CD14-positive monocyte (primary cell): ENCODE measurements at regions not wholly inside any gene's neighbourhood (a gene's known extent, or its start where the extent isn't known, plus 50 kb on each side); places are given as distances from the start of the nearest gene placed in this dataset. TPM values are rescaled to one million over a fixed set of nuclear protein-coding genes. Genes with fewer than 3 reads are reported as not detected.

Experiments
- DNase-seq, 3 donors: peaks; one replicate each; pipeline ENCODE4 v3.0.0-alpha.2; 2011 to 2022
- H2AFZ ChIP-seq: 2 replicates; pipeline ENCODE4 v1.6.0; 2012; ENCODE audit warnings: mild to moderate bottlenecking, low read depth, low read length, inconsistent platforms; ENCODE audit not compliant: insufficient read depth, poor library complexity, severe bottlenecking
- H3K27ac ChIP-seq, 2 donors: 1 replicate in 1 of 2; 2 replicates in 1 of 2; pipeline ENCODE4 v1.5.1; 2012 to 2013; ENCODE audit warnings: low read length in 2 of 2, control low read depth in 1 of 2, inconsistent platforms in 1 of 2, low read depth in 1 of 2, mild to moderate bottlenecking in 1 of 2
- H3K27me3 ChIP-seq, 2 donors: one replicate each; pipeline versions ENCODE4 v1.6.0 to v1.6.1; 2011 to 2013; ENCODE audit warnings: low read length in 2 of 2; ENCODE audit not compliant: control insufficient read depth in 2 of 2, insufficient read depth in 2 of 2
- H3K36me3 ChIP-seq, 2 donors: replicated peaks in 1 of 2; 1 replicate in 1 of 2; 2 replicates in 1 of 2; pipeline versions ENCODE4 v1.5.1 to v1.6.1; 2012 to 2013; ENCODE audit warnings: low read length in 2 of 2, control low read depth in 1 of 2, inconsistent platforms in 1 of 2, mild to moderate bottlenecking in 1 of 2; ENCODE audit not compliant: insufficient read depth in 2 of 2, control insufficient read depth in 1 of 2
- H3K4me1 ChIP-seq, 2 donors: 1 replicate in 1 of 2; 2 replicates in 1 of 2; pipeline versions ENCODE4 v1.5.1 to v1.6.1; 2012 to 2013; ENCODE audit warnings: low read length in 2 of 2, control low read depth in 1 of 2, inconsistent platforms in 1 of 2, mild to moderate bottlenecking in 1 of 2, moderate library complexity in 1 of 2; ENCODE audit not compliant: insufficient read depth in 2 of 2, control insufficient read depth in 1 of 2
- H3K4me2 ChIP-seq: replicated peaks from 2 replicates; pipeline ENCODE3; 2012; ENCODE audit warnings: low read length, moderate library complexity, mild to moderate bottlenecking; ENCODE audit not compliant: poor library complexity, severe bottlenecking; ENCODE audit errors: extremely low read depth
- H3K4me3 ChIP-seq, 3 experiments: fragments of 200-600 bp in 1 of 3; sonication (generic) in 1 of 3; replicated peaks in 1 of 3; 1 replicate in 2 of 3; 2 replicates in 1 of 3; pipeline ENCODE4 v1.5.1; 2011 to 2013; ENCODE audit warnings: low read length in 3 of 3, mild to moderate bottlenecking in 3 of 3, control low read depth in 2 of 3, low read depth in 2 of 3, inconsistent platforms in 1 of 3, moderate library complexity in 1 of 3
- H3K79me2 ChIP-seq: 2 replicates; pipeline ENCODE4 v1.6.0; 2012; ENCODE audit warnings: mild to moderate bottlenecking, control low read depth, inconsistent platforms, low read length, moderate library complexity; ENCODE audit not compliant: insufficient read depth
- H3K9ac ChIP-seq: 2 replicates; pipeline ENCODE4 v1.6.0; 2017; ENCODE audit warnings: low read length, mild to moderate bottlenecking; ENCODE audit not compliant: insufficient read depth, poor library complexity, severe bottlenecking
- H3K9me3 ChIP-seq, 2 donors: replicated peaks in 1 of 2; 1 replicate in 1 of 2; 2 replicates in 1 of 2; pipeline versions ENCODE4 v1.5.1 to v1.6.1; 2012 to 2013; ENCODE audit warnings: low read length in 2 of 2, control low read depth in 1 of 2; ENCODE audit not compliant: control insufficient read depth in 1 of 2, insufficient read depth in 1 of 2
- H4K20me1 ChIP-seq: 2 replicates; pipeline ENCODE4 v1.6.0; 2012; ENCODE audit warnings: mild to moderate bottlenecking, low read length, control low read depth, moderate library complexity; ENCODE audit not compliant: insufficient read depth
- H3K27ac Mint-ChIP-seq, 7 donors: one replicate each; pipeline ENCODE4 v1.8.0; 2020; ENCODE audit warnings: mild to moderate bottlenecking in 7 of 7, mixed read lengths in 7 of 7, moderate library complexity in 6 of 7, inconsistent platforms in 2 of 7
- H3K27me3 Mint-ChIP-seq, 3 donors: one replicate each; pipeline ENCODE4 v1.8.0; 2021 to 2022; ENCODE audit warnings: low read depth in 3 of 3, mild to moderate bottlenecking in 3 of 3, mixed read lengths in 3 of 3, moderate library complexity in 3 of 3, inconsistent platforms in 1 of 3
- H3K36me3 Mint-ChIP-seq, 2 donors: one replicate each; pipeline ENCODE4 v1.8.0; 2020; ENCODE audit warnings: mixed read lengths in 2 of 2, inconsistent platforms in 1 of 2, mild to moderate bottlenecking in 1 of 2
- H3K4me1 Mint-ChIP-seq: one replicate; pipeline ENCODE4 v1.8.0; 2020; ENCODE audit warnings: mild to moderate bottlenecking, mixed read lengths
- H3K4me3 Mint-ChIP-seq, 2 donors: one replicate each; pipeline ENCODE4 v1.8.0; 2020; ENCODE audit warnings: mild to moderate bottlenecking in 2 of 2, mixed read lengths in 2 of 2, moderate library complexity in 1 of 2
- H3K9me3 Mint-ChIP-seq, 7 donors: one replicate each; pipeline ENCODE4 v1.8.0; 2020 to 2022; ENCODE audit warnings: mixed read lengths in 7 of 7, mild to moderate bottlenecking in 6 of 7, moderate library complexity in 6 of 7, inconsistent platforms in 2 of 7
- CTCF ChIP-seq: fragments of 200-600 bp; IDR thresholded peaks from one replicate; pipeline ENCODE4 v1.8.0; 2022; ENCODE audit warnings: antibody characterized with exemption, mild to moderate bottlenecking
- WGBS: methylation state at CpG from one replicate; pipeline ENCODE4 v1.1.5; 2013; ENCODE audit warnings: missing lambda C conversion rate; ENCODE audit not compliant: insufficient coverage; 5-methylcytosine and 5-hydroxymethylcytosine counted together
- intact Hi-C, 2 donors: fragments of 100-400 bp; cut with micrococcal nuclease; formaldehyde crosslinking; loops; one replicate each; pipeline versions ENCODE4 v1.15.0 to v1.15.1; 2023
- small RNA-seq: library from RNA; depleted of rRNA; stranded (forward); fragments of <200 nt; gene quantifications from one replicate; pipeline ENCODE3, GENCODE V24; 2012; ENCODE audit warnings: low read depth; ENCODE audit not compliant: insufficient read length

GRCh38 chr2:201536046-201536445, 84.5 kb downstream of the STRADB start:
- Histone ChIP-seq H3K4me1 (no peaks in the 10 kb centered on the region), H3K4me2 (no peak overlapping the region), H3K4me3 (no peak overlapping the region), H3K79me2 (no peaks in the 10 kb centered on the region), H2AFZ (no peak overlapping the region), H3K9me3 (no peaks in the 10 kb centered on the region), H3K27me3 (no peaks in the 10 kb centered on the region), H4K20me1 (no peaks in the 10 kb centered on the region), H3K27ac (no peak overlapping the region), H3K36me3 (no peaks in the 10 kb centered on the region), H3K9ac (no peak overlapping the region)
- Mint-ChIP-seq H3K36me3 (no peaks in the 10 kb centered on the region), H3K27ac (no peak overlapping the region), H3K4me1 (no peaks in the 10 kb centered on the region), H3K27me3 (peaks cover 0 to 1% (median 0%) of the 10 kb centered on the region in 3 donors), H3K9me3 (peaks cover 1 to 8% (median 5%) of the 10 kb centered on the region in 7 donors), H3K4me3 (no peak overlapping the region)
- no peak for TF ChIP-seq CTCF
- intact Hi-C loops, result no loop called here
- no CpG with 5 or more reads among the region's 2 CpGs for WGBS
- DNase-seq, result no peak

GRCh38 chr2:201532686-201533304, 81.3 kb downstream of the STRADB start:
- no peak overlapping the region for H3K4me3 Mint-ChIP-seq

More at GRCh38 chr2:201532686-201533304, 81.3 kb downstream of the STRADB start:
- Histone ChIP-seq H3K4me3 (no peak overlapping the region), H3K9me3 (no peaks in the 10 kb centered on the region), H3K4me2 (no peak overlapping the region), H3K36me3 (no peaks in the 10 kb centered on the region), H3K4me1 (no peaks in the 10 kb centered on the region), H3K79me2 (no peaks in the 10 kb centered on the region), H4K20me1 (no peaks in the 10 kb centered on the region), H2AFZ (no peak overlapping the region), H3K27ac (no peak overlapping the region), H3K9ac (no peak overlapping the region), H3K27me3 (no peaks in the 10 kb centered on the region)
- intact Hi-C loops, result no loop called here
- H3K9me3 Mint-ChIP-seq, result peaks cover 2 to 11% (median 10%) of the 10 kb centered on the region in 7 donors
- DNase-seq, result no peak
- H3K4me1 Mint-ChIP-seq, result no peaks in the 10 kb centered on the region
- H3K27me3 Mint-ChIP-seq, result peaks cover 0 to 1% (median 0%) of the 10 kb centered on the region in 3 donors
- H3K27ac Mint-ChIP-seq, result no peak overlapping the region
- WGBS, result 88% methylated on average over 2 of the region's 2 CpGs
- no peak for TF ChIP-seq CTCF
- H3K36me3 Mint-ChIP-seq, result no peaks in the 10 kb centered on the region

Small RNA genes in the stretch of these regions (small RNA-seq; reads per million reads assigned to genes)
- gene MTND4LP16, result not detected
